K562 (cell line): ENCODE measurements at regions not wholly inside any gene's neighbourhood (a gene's known extent, or its start where the extent isn't known, plus 50 kb on each side); places are given as distances from the start of the nearest gene placed in this dataset.
A peak's percentile ranks its signal among the peaks of the same experiment; 100 is the strongest.

ENCODE experiments used
- ADNP ChIP-seq: fragments of 200-800 bp; sonication (Bioruptor generic); IDR thresholded peaks from 2 replicates; pipeline ENCODE4 v1.6.1; 2016; ENCODE audit warnings: missing genetic modification characterization, missing compliant biosample characterization
- ATF1 ChIP-seq, 2 experiments: fragments of 450-650 bp in 1 of 2; IDR thresholded peaks; 2 replicates each; pipeline ENCODE4 v1.6.1; 2016; ENCODE audit warnings: missing compliant biosample characterization in 1 of 2, missing genetic modification characterization in 1 of 2
- CEBPG ChIP-seq, 3 experiments: fragments of 200-800 bp in 1 of 3; sonication (Bioruptor generic) in 1 of 3; sonication (generic) in 1 of 3; formaldehyde crosslinking in 1 of 3; IDR thresholded peaks in 2 of 3; conservative IDR thresholded peaks in 1 of 3; 2 replicates each; pipeline versions ENCODE4 v1.6.1 to v1.8.0; 2016 to 2022; ENCODE audit warnings: missing compliant biosample characterization in 2 of 3, missing genetic modification characterization in 2 of 3, mild to moderate bottlenecking in 1 of 3, missing genetic modification reagents in 1 of 3
- EHMT2 ChIP-seq: fragments of 450-650 bp; IDR thresholded peaks from 2 replicates; pipeline ENCODE4 v1.6.1; 2018; ENCODE audit warnings: antibody characterized with exemption
- PHB2 ChIP-seq: fragments of 450-650 bp; IDR thresholded peaks from 2 replicates; pipeline ENCODE4 v1.6.1; 2017; ENCODE audit warnings: low read depth
- ZC3H11A ChIP-seq: IDR thresholded peaks from 2 replicates; pipeline ENCODE4 v1.6.1; 2012; ENCODE audit warnings: low read depth, low read length, improper control_type of control experiment
- ZNF75A ChIP-seq: fragments of 450-650 bp; formaldehyde crosslinking; IDR thresholded peaks from 2 replicates; pipeline ENCODE4 v1.4.0; 2020; ENCODE audit warnings: mild to moderate bottlenecking
- TF ChIP-seq, protein P1 (sequence below), 2 experiments: fragments of 450-650 bp; formaldehyde crosslinking in 1 of 2; IDR thresholded peaks; 2 replicates each; pipeline versions ENCODE4 v1.4.0 to v1.6.1; 2014 to 2020; ENCODE audit warnings: mild to moderate bottlenecking in 2 of 2, borderline replicate concordance in 1 of 2, low read depth in 1 of 2
- TF ChIP-seq, protein P2 (sequence below), 2 experiments: IDR thresholded peaks; 2 replicates each; pipeline ENCODE4 v1.6.1; 2012; ENCODE audit warnings: improper control_type of control experiment in 2 of 2, low read depth in 2 of 2, low read length in 2 of 2, borderline replicate concordance in 1 of 2
- TF ChIP-seq, protein P3 (sequence below): fragments of 450-650 bp; IDR thresholded peaks from 2 replicates; pipeline ENCODE4 v1.6.1; 2016; ENCODE audit warnings: antibody characterized with exemption

DNA sequence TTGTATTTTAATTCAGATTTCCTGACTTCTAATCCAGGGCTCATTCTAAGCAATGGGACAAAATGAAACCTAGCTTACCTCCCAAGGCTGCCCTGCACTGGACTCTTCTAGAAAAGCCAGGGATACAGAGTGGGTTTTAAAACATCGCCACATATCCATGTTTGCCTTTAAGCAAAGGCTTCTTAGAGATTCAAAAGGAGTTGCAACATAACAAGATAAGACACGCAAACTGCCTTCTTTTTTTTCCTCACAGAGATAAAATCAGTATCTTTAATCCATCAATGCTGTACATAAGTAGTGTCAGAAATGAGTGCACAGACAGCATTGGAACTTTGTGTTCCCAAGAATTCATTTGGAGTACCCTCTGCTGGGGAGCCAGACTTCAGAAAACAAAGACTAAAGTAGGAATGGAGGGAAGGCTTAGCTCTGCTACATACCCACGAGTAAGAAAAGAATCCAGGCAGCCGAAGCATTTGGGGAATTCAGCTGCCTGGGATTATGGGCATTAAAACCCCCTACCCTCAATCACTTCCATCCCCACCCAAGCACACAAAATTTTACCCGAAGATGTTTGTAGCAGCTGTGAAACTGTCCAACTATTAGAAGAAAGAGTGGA is 427.8 kb downstream of the ARL4A start (continued):
- TF ChIP-seq, protein P1, sequence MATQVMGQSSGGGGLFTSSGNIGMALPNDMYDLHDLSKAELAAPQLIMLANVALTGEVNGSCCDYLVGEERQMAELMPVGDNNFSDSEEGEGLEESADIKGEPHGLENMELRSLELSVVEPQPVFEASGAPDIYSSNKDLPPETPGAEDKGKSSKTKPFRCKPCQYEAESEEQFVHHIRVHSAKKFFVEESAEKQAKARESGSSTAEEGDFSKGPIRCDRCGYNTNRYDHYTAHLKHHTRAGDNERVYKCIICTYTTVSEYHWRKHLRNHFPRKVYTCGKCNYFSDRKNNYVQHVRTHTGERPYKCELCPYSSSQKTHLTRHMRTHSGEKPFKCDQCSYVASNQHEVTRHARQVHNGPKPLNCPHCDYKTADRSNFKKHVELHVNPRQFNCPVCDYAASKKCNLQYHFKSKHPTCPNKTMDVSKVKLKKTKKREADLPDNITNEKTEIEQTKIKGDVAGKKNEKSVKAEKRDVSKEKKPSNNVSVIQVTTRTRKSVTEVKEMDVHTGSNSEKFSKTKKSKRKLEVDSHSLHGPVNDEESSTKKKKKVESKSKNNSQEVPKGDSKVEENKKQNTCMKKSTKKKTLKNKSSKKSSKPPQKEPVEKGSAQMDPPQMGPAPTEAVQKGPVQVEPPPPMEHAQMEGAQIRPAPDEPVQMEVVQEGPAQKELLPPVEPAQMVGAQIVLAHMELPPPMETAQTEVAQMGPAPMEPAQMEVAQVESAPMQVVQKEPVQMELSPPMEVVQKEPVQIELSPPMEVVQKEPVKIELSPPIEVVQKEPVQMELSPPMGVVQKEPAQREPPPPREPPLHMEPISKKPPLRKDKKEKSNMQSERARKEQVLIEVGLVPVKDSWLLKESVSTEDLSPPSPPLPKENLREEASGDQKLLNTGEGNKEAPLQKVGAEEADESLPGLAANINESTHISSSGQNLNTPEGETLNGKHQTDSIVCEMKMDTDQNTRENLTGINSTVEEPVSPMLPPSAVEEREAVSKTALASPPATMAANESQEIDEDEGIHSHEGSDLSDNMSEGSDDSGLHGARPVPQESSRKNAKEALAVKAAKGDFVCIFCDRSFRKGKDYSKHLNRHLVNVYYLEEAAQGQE (IDR thresholded peaks at IDR 0.05; ENCODE audit: borderline replicate concordance) = peak; percentile 37; the same call in 1 of the 2 replicates
- TF ChIP-seq, protein P1 (CRISPR knock-in tag; IDR thresholded peaks at IDR 0.05; ENCODE audit: low read depth) = no peak
- TF ChIP-seq CEBPG (CRISPR knock-in tag; IDR thresholded peaks at IDR 0.05) = no peak
- peak; percentile 69 to 83 for TF ChIP-seq CEBPG (tag; conservative IDR thresholded peaks at IDR 0.05 in 1 of 2, IDR thresholded peaks at IDR 0.05 in 1 of 2)
- no peak for TF ChIP-seq EHMT2
- TF ChIP-seq ZNF75A = no peak
- TF ChIP-seq ATF1 (CRISPR knock-in tag; IDR thresholded peaks at IDR 0.05) = no peak
- TF ChIP-seq ATF1 (tag; IDR thresholded peaks at IDR 0.05) = 0 out of 2 replicates have a peak, but pooled peaks have one; percentile 23
- no peak for TF ChIP-seq ZC3H11A
- TF ChIP-seq, protein P2, sequence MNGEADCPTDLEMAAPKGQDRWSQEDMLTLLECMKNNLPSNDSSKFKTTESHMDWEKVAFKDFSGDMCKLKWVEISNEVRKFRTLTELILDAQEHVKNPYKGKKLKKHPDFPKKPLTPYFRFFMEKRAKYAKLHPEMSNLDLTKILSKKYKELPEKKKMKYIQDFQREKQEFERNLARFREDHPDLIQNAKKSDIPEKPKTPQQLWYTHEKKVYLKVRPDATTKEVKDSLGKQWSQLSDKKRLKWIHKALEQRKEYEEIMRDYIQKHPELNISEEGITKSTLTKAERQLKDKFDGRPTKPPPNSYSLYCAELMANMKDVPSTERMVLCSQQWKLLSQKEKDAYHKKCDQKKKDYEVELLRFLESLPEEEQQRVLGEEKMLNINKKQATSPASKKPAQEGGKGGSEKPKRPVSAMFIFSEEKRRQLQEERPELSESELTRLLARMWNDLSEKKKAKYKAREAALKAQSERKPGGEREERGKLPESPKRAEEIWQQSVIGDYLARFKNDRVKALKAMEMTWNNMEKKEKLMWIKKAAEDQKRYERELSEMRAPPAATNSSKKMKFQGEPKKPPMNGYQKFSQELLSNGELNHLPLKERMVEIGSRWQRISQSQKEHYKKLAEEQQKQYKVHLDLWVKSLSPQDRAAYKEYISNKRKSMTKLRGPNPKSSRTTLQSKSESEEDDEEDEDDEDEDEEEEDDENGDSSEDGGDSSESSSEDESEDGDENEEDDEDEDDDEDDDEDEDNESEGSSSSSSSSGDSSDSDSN (IDR thresholded peaks at IDR 0.05; ENCODE audit: borderline replicate concordance in 1 of 2, low read depth in 2 of 2, low read length in 2 of 2) = no peak
- TF ChIP-seq ADNP = 0 out of 2 replicates have a peak, but pooled peaks have one; percentile 23
- no peak for TF ChIP-seq PHB2
- TF ChIP-seq, protein P3, sequence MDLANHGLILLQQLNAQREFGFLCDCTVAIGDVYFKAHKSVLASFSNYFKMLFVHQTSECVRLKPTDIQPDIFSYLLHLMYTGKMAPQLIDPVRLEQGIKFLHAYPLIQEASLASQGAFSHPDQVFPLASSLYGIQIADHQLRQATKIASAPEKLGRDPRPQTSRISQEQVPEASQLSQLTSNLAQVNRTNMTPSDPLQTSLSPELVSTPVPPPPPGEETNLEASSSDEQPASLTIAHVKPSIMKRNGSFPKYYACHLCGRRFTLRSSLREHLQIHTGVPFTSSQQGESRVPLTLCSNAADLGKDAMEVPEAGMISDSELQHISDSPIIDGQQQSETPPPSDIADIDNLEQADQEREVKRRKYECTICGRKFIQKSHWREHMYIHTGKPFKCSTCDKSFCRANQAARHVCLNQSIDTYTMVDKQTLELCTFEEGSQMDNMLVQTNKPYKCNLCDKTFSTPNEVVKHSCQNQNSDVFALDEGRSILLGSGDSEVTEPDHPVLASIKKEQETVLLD = no peak
